PFSK-1 (cell line): ENCODE measurements at regions not wholly inside any gene's neighbourhood (a gene's known extent, or its start where the extent isn't known, plus 50 kb on each side); places are given as distances from the start of the nearest gene placed in this dataset.

Experiments used
- FOXP2 ChIP-seq: optimal IDR thresholded peaks from 2 replicates; pipeline ENCODE3; 2011; ENCODE audit warnings: borderline replicate concordance, control low read depth, inconsistent platforms; ENCODE audit not compliant: insufficient read depth; ENCODE audit errors: extremely low read length, extremely low read depth
- POLR2AphosphoS5 ChIP-seq: IDR thresholded peaks from 2 replicates; pipeline ENCODE4 v1.6.1; 2012; ENCODE audit warnings: low read depth, mild to moderate bottlenecking, control low read depth, low read length, moderate library complexity
- REST ChIP-seq, 2 experiments: IDR thresholded peaks; 2 replicates each; pipeline versions ENCODE4 v1.6.1 to v1.8.0; 2011 to 2012; ENCODE audit warnings: low read depth in 2 of 2, low read length in 2 of 2, control low read depth in 1 of 2, inconsistent platforms in 1 of 2, mild to moderate bottlenecking in 1 of 2, moderate library complexity in 1 of 2; ENCODE audit not compliant: insufficient read depth in 1 of 2
- SIN3A ChIP-seq: IDR thresholded peaks from 2 replicates; pipeline ENCODE4 v1.6.1; 2012; ENCODE audit warnings: mild to moderate bottlenecking, low read length, moderate library complexity, borderline replicate concordance; ENCODE audit not compliant: insufficient read depth
- TAF1 ChIP-seq: IDR thresholded peaks from 2 replicates; pipeline ENCODE4 v1.6.1; 2012; ENCODE audit warnings: low read length, control low read depth, borderline replicate concordance; ENCODE audit not compliant: insufficient read depth

- TF ChIP-seq POLR2AphosphoS5 (no peak), REST (IDR thresholded peaks at IDR 0.05; ENCODE audit: insufficient read depth in 1 of 2, low read depth in 2 of 2, low read length in 2 of 2) (no peak), SIN3A (no peak), FOXP2 (no peak), TAF1 (no peak)
Measured at GRCh38 chr5:90248640-90249039, 160.9 kb downstream of the CETN3 start.

DNA sequence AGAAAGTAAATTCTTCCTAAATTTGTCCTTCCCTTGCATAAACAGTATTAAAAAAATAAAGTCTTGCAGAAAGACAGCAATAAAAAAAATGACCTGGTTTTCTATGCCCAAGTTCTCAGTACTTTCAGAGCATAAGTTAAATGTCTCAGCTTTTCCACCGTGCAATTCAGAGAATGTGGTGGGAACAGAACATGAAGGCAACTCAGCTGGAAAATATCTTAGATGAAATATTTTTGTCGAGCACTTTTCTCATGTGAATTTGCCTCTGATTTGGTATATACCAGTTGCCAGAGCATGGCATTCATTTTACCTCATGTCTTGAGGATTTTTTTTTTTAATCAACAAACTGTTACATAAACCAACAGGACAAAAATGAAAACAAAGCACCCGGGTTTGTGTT lies 176.1 kb downstream of the CETN3 start:
- TF ChIP-seq TAF1 = no peak
- TF ChIP-seq FOXP2 = no peak
- TF ChIP-seq SIN3A = no peak

DNA sequence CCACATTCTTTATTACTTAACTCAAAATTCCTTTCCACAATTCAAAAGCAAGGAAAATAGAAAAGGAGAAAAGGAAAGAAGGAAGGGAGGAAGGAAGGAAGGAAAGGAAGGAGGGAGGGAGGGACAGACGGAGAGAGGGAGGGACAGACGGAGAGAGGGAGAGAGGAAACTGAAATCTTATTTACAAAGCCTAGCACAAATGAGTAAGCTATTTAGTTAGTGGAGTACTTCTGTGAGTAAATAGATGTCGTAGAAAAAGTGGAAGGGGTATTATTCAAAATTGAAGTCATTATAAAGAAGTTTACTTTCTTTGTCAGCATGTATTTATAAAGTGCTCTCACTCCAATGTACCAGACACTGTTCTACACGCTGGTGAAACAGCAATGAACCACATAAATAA lies 177.9 kb downstream of the CETN3 start:
- TF ChIP-seq REST (IDR thresholded peaks at IDR 0.05; ENCODE audit: insufficient read depth in 1 of 2, low read depth in 2 of 2, low read length in 2 of 2) (no peak), FOXP2 (no peak), SIN3A (no peak), POLR2AphosphoS5 (no peak), TAF1 (no peak)

DNA sequence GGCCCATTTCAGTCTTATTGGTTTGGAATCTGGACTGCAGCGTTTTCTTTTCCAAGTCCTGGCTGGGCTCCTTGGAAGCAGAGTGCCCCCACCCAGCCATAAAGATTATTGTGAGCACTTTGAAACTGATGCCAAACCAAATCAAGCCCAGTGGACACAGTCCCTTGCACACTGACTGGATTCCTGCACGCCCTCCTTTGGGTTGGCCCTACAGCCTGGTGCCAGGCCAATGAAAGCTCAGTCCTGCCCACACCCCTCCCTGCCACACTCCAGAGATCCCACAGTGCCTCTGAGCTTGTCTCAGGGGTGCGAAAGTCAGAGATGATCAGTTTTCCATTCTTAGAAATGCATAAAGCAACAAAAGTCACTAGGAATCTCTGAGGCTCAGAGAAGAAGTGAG lies 181.9 kb downstream of the CETN3 start:
- TF ChIP-seq REST (IDR thresholded peaks at IDR 0.05; ENCODE audit: insufficient read depth in 1 of 2, low read depth in 2 of 2, low read length in 2 of 2) (no peak), TAF1 (no peak), POLR2AphosphoS5 (no peak), FOXP2 (no peak), SIN3A (no peak)

GRCh38 chr5:90226433-90227099 lies 183.0 kb downstream of the CETN3 start:
- TF ChIP-seq POLR2AphosphoS5 = no peak
- TF ChIP-seq FOXP2 = no peak
- TF ChIP-seq TAF1 = no peak
- TF ChIP-seq REST (IDR thresholded peaks at IDR 0.05; ENCODE audit: insufficient read depth in 1 of 2, low read depth in 2 of 2, low read length in 2 of 2) = no peak
- no peak for TF ChIP-seq SIN3A
